ENCODE measurements at regions not wholly inside any gene's neighbourhood (a gene's known extent, or its start where the extent isn't known, plus 50 kb on each side); places are given as distances from the start of the nearest gene placed in this dataset.
A peak's percentile ranks its signal among the peaks of the same experiment; 100 is the strongest.
"Not testable (repeated sequence)": the region's sequence is repeated elsewhere in the genome, so short reads cannot be mapped to it uniquely, and the experiment has no call there.

- DNase-seq: no peak
These were observed 140.3 kb upstream of the ERRFI1 start for GRCh38 chr1:8166406-8166805.

DNA sequence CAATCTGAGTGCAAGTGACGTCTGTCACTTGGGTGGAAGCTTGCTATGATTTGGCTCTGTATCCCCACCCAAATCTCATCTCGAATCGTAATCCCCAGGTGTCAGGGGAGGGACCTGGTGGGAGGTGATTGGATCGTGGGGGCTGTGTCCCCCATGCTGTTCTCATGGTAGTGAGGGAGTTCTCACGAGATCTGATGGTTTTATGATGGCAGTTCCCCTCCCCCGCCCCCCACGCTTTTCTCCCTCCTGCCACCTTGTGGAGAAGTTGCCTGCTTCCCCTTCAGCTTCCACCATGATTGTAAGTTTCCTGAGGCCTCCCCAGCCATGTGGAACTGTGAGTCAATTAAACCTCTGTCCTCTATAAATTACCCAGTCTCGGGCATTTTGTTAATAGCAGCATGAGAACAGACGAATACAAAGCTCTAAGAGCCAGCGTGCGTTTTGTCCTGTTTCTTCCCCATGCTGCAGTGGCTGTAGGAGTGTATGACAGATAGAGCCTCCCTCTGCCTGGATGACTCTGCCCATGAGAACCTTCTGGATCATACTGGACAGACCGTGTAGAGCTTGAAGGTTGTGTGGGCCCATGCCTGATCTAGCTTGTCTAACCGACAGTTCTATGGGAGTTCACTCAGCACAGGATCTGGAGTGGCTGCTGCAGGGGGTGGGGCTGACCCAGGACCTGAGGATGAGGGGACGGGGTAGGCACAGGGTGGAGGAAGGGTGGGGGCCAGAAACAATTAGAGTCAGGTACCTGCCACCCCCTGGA is 139.7 kb upstream of the ERRFI1 start:
- DNase-seq: no peak

- no peak for DNase-seq
These were observed 138.6 kb upstream of the ERRFI1 start for GRCh38 chr1:8164670-8165069.

DNA sequence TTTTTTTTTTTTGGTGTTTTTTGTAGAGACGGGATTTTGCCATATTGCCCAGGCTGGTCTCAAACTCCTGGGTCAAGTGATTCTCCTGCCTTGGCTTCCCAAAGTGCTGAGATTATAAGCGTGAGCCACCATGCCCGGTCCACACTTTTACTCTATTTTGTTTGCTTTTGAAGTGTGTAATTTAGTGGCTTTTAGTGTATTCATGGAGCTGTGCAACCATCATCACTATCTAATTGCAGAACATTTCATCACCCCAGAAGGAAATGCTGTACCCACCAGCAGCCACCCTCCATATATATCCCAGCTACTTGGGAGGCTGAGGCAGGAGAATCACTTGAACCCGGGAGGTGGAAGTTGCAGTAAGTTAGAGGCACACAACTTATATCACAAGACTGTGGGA is 136.9 kb upstream of the ERRFI1 start:
- no peak for DNase-seq

- no peak for DNase-seq
These were observed 136.1 kb upstream of the ERRFI1 start for GRCh38 chr1:8162168-8162567.

DNA sequence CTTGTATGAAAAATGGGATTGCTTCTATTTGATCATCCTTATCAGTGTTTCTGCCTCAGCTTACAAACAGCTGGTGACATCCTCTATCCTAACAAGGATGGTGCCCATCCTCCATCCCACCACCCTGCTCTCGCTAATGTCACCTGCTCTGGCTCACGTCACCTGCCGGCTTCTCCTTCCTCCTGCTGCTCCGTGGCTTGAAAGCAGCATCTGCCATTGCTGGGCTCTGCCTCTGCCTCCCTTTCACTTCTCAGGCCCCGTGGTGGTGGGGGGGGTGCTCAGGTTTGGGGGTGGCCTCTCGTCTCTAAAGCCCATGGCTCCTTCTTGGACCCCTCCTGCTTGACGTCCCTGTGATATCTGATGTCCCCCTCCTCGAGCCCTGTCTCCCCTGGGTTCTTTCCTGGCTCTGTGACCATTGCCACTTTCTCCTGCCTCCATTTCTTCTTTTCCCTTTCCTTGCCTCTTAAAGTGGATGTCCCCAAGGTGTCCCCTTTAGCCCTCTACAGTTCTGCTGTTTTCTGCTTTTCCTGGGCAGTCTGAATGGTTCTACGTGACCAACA is 135.5 kb upstream of the ERRFI1 start:
- DNase-seq: no peak

DNA sequence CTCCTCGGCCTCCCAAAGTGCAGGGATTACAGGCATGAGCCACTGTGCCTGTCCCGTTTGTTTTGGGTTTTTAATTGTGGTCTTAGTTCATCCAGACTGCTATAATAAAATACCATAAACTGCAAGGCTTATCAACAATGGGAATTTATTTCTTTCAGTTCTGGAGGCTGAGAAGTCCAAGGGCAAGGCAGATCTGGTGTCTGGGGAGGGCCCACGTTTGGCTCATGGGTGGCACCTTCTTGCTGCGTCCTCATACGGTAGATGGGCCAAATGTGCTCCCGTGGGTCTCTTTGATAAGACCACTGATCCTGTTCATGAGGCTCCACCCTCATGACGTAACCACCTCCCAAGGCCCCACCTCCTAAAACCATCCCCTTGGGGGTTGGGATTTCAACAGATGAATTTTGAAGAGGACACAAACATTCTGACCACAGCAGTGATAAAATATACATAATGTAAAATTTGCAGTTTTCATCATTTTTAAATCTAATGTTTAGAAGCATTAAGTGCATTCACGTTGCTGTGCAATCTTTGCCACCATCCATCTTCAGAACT is 133.4 kb upstream of the ERRFI1 start:
- no peak for DNase-seq

- DNase-seq: no peak
These were observed 132.9 kb upstream of the ERRFI1 start for GRCh38 chr1:8158995-8159394.

- DNase-seq: no peak
These were observed 131.7 kb upstream of the ERRFI1 start for GRCh38 chr1:8157765-8158164.

DNA sequence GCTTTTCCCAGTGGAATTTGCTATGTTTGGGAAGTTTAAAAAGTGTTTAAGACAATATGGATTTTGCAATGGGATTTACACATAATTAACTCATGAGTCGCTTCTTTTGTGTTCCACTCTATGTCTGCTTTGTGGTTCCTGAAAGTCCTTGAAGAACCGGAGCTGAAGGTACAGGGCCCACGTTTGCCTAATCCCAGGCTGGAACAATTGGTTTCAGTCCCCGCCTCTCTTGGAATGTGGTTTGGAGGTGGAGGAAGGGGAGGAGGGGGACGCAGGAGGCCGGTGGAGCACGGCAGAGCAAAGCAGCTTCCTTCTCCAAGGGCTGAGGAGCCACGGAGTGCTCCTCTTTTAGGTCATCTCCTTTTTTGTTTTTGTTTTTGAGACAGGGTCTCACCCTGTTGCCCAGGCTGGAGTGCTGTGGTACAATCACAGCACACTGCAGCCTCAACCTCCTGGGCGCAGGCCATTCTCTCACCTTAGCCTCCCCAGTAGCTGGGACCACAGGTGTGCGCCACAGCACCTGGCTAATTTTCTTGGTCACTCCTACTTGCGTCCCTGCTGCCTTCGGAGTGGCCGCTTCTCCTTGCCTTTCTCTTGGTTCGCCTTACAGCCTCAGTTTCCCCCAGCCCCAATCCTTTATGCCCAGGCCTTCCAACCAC is 129.5 kb upstream of the ERRFI1 start:
- DNase-seq: peak; percentile 38

- no peak for DNase-seq
These were observed 128.5 kb upstream of the ERRFI1 start for GRCh38 chr1:8154621-8155052.

DNA sequence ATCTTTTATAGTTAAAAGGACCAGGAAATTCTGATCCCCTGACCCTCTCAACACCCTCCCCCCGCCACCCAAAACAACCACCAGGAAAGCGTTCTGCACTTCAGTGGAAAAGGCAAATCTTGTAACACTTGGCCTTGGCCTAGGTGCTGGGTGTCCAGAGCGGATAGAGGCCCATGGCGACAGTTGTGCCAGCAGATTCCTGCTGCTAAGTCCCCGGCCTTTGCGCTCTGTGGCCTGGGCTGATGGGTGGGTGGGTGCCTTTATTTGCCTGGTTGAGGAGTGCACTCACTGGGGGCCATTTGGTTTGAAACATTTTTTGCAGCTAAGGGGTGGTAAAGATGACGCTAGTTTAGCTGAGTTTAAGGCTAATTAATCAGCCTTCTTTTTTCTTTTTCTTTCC is 127.9 kb upstream of the ERRFI1 start:
- no peak for DNase-seq

DNA sequence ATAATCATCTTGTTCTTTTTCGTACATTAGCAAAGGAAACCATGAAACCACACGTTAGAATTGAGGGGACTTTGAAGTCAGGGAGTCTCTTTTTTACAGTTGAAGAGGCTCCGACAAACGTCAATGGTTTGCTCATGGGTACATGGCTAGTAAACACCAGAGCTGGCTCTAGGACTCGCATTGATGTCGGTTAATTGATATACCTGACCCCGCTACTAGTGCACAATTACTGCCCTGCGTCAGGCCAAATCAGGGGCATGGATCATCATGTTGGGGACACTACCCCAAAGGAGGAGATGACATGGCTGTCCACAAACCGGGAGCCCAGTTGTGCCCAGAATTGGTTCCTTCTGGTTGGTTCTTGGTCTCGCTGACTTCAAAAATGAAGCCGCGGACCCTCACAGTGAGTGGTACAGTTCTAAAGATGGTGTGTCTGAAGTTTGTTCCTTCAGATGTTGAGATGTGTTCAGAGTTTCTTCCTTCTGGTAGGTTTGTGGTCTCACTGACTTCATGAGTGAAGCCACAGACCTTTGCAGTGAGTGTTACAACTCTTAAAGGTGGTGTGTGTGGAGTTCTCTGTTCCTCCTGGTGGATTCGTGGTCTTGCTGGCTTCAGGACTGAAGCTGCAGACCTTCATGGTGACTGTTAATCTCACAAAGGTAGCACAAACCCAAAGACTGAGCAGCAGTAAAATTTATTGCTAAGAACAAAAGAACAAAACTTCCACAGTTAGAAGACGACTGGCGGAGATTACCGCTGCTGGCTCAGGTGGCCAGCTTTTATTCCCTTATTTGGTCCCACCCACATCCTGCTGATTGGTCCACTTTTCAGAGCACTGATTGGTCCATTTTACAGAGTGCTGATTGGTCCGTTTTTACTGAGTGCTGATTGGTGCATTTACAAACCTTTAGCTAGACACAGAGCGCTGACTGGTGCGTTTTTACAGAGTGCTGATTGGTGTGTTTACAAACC is 126.9 kb upstream of the ERRFI1 start:
- no peak for DNase-seq

DNA sequence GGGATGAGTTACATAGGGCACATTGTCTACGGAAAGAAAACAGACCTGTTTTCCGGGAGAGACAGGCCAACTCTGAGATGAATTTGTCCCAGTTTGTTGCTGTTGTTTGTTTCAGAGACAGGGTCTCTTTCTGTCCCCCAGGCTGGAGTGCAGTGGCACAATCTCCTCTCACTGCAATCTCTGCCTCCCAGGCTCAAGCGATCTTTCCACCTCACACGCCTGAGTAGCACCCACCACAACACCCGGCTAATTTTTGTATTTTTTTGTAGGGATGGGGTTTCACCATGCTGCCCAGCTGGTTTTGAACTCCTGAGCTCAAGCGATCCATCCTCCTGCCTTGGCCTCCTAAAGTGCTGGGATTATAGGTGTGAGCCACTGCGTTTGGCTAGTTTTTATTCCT is 125.5 kb upstream of the ERRFI1 start:
- DNase-seq: no peak

GRCh38 chr1:8149756-8150155 is 123.6 kb upstream of the ERRFI1 start:
- DNase-seq: not testable (repeated sequence)

GRCh38 chr1:8147956-8148355 is 121.8 kb upstream of the ERRFI1 start:
- DNase-seq: no peak

DNA sequence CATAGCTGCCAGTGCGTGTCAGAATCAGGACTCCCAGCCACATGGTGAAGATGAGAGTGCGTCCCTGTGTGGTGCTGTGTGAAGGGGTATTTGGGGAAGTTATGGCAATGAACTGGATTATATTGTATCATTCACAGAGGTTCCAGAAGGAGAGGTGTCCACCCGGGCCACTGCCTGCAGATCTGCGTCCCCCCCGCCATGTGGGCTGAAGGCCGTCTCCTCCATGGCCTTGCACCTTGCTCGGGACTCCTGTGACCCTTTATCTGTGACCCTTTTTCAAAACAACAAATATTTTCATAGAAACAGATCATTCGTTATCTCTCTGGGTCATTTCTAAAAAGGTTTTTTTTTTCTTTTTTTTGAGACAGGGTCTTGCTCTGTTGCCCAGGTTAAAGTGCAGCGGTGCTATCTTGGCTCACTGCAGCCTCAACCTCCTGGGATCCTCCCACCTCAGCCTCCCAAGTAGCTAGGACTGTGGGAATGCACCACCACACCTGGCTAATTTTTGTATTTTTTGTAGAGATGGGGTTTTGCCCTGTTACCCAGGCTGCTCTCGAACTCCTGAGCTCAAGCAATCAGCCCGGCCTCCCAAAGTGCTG is 120.2 kb upstream of the ERRFI1 start:
- no peak for DNase-seq

- DNase-seq: no peak
These were observed 119.6 kb upstream of the ERRFI1 start for GRCh38 chr1:8145545-8146202.

- DNase-seq: no peak
These were observed 118.2 kb upstream of the ERRFI1 start for GRCh38 chr1:8144323-8144722.

- DNase-seq: no peak
These were observed 117.0 kb upstream of the ERRFI1 start for GRCh38 chr1:8142955-8143629.

GRCh38 chr1:8139941-8140340 is 113.8 kb upstream of the ERRFI1 start:
- no peak for DNase-seq

All from HCEC 1CT (cell line).